ENCODE measurements at regions not wholly inside any gene's neighbourhood (a gene's known extent, or its start where the extent isn't known, plus 50 kb on each side); places are given as distances from the start of the nearest gene placed in this dataset.

DNA sequence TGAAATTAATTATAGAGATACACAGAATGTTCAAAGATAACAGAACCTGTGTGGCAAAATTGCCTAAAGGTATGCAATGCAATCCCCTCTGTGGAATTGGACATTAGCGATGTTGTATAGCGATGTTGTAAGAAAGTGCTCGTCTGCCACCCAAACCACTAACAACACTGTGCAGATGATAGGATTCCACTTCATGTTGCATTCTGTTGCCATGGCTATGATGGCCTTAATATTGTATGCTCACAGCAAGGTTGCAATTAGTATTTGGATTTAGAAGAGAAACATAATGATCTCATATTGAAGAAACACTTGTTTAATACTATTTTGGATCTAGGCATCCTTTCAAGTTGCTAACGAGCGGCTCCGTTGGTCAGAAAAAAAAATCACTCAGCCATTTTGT, 260.3 kb downstream of the BCAT1 start (continued):
- TF ChIP-seq, protein P1, sequence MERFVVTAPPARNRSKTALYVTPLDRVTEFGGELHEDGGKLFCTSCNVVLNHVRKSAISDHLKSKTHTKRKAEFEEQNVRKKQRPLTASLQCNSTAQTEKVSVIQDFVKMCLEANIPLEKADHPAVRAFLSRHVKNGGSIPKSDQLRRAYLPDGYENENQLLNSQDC (CRISPR knock-in tag; IDR thresholded peaks at IDR 0.05) = no peak
- TF ChIP-seq ILF3 (IDR thresholded peaks at IDR 0.05; ENCODE audit: borderline replicate concordance) (no peak), PHF20 (IDR thresholded peaks at IDR 0.05; ENCODE audit: partially characterized antibody) (no peak), FOXJ3 (CRISPR knock-in tag; IDR thresholded peaks at IDR 0.05) (no peak), JUNB (CRISPR knock-in tag; conservative IDR thresholded peaks at IDR 0.05) (no peak), SUPT5H (IDR thresholded peaks at IDR 0.05) (no peak)
- TF ChIP-seq, protein P2, sequence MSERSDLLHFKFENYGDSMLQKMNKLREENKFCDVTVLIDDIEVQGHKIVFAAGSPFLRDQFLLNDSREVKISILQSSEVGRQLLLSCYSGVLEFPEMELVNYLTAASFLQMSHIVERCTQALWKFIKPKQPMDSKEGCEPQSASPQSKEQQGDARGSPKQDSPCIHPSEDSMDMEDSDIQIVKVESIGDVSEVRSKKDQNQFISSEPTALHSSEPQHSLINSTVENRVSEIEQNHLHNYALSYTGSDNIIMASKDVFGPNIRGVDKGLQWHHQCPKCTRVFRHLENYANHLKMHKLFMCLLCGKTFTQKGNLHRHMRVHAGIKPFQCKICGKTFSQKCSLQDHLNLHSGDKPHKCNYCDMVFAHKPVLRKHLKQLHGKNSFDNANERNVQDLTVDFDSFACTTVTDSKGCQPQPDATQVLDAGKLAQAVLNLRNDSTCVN (CRISPR knock-in tag; IDR thresholded peaks at IDR 0.05) = no peak

DNA sequence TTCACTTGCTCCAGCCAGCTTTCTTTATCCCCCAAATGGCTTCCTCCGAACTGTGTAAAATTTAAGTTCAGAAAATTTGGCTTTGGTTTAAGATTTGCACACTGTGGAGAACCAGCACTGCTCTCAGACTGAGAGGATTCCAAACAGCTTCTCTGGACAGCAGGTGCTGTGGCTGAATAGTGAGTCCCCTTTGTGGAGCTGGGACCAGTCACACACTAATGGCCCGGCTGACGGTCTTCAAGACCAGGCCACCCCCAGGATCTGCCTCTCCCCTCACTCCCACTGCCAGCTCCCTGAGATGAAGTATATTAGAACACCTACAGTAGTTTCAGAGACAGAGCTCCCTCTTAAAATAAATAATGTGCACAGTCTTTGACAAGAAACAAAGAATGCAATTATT, 267.3 kb downstream of the BCAT1 start:
- in situ Hi-C loops (cut with MboI) = no loop called here
- H3K36me3 ChIP-seq (ENCODE audit: control insufficient read depth, insufficient read depth, low read length) = no peaks in the 10 kb centered on the region
- no peak overlapping the region for H3K4me3 ChIP-seq
- H3K27me3 ChIP-seq (ENCODE audit: control insufficient read depth in 2 of 2, insufficient read depth in 2 of 2, low read length in 2 of 2) = no peaks in the 10 kb centered on the region
- TF ChIP-seq MED1 (CRISPR knock-in tag; IDR thresholded peaks at IDR 0.05; ENCODE audit: borderline replicate concordance) = no peak
- no peak for TF ChIP-seq SMAD3 (CRISPR knock-in tag; conservative IDR thresholded peaks at IDR 0.05)
- ChIA-PET CTCF (ENCODE audit: low intra/inter-chr PET ratio) (interaction anchor here (0.6 kb wide), 1 partner anchor 98 kb away, joined by 3 read pairs; no protein-coding TSS in a partner anchor), POLR2A (interaction anchor here (0.7 kb wide), 1 partner anchor 14 kb away, joined by 3 read pairs; no protein-coding TSS in a partner anchor)
- no peaks in the 10 kb centered on the region for H4K20me1 ChIP-seq (replicated peaks; ENCODE audit: control insufficient read depth, insufficient read depth, low read length)
- no peak for FAIRE-seq
- no peak for DNase-seq (ENCODE audit: extremely low read depth in 1 of 4, low spot score in 3 of 4)
- no TSS peak for BruUV-seq (replicated peaks)
- no peak overlapping the region for H3K27ac ChIP-seq (ENCODE audit: extremely low read depth, low read depth, low read length)
- intact Hi-C loops (cut with micrococcal nuclease) = no loop called here
- WGBS (ENCODE audit: insufficient coverage, low coverage, missing lambda C conversion rate) = 42% methylated on average over 3 of the region's 3 CpGs
- H3K9ac ChIP-seq (ENCODE audit: insufficient read depth in 1 of 2, low read depth in 2 of 2, low read length in 2 of 2) = no peak overlapping the region
- ATAC-seq = no peak
- H3K4me1 ChIP-seq (replicated peaks in 1 of 2; ENCODE audit: control insufficient read depth in 2 of 2, insufficient read depth in 2 of 2, low read length in 2 of 2) = no peaks in the 10 kb centered on the region
- H3K9me1 ChIP-seq (ENCODE audit: control insufficient read depth, insufficient read depth, low read length) = no peaks in the 10 kb centered on the region
- H3K9me3 ChIP-seq (replicated peaks; ENCODE audit: control insufficient read depth, insufficient read depth, low read depth, low read length) = no peaks in the 10 kb centered on the region
- no peak overlapping the region for H2AFZ ChIP-seq (ENCODE audit: low read depth, low read length)
- no peak overlapping the region for H3K4me2 ChIP-seq (ENCODE audit: insufficient read depth, low read length)
- H3K79me2 ChIP-seq (ENCODE audit: control insufficient read depth, insufficient read depth, low read length) = no peaks in the 10 kb centered on the region
